PC-9 (cell line): ENCODE measurements at regions not wholly inside any gene's neighbourhood (a gene's known extent, or its start where the extent isn't known, plus 50 kb on each side); places are given as distances from the start of the nearest gene placed in this dataset.

Experiments used
- CTCF ChIP-seq: fragments of 200-600 bp; sonication (generic); conservative IDR thresholded peaks from 2 replicates; pipeline ENCODE4 v1.6.1; 2017; ENCODE audit warnings: mixed run types, antibody characterized with exemption, mild to moderate bottlenecking, moderate library complexity
- EZH2 ChIP-seq: fragments of 200-600 bp; sonication (generic); IDR thresholded peaks from 2 replicates; pipeline ENCODE4 v1.8.0; 2017; ENCODE audit warnings: antibody characterized with exemption, low read depth

DNA sequence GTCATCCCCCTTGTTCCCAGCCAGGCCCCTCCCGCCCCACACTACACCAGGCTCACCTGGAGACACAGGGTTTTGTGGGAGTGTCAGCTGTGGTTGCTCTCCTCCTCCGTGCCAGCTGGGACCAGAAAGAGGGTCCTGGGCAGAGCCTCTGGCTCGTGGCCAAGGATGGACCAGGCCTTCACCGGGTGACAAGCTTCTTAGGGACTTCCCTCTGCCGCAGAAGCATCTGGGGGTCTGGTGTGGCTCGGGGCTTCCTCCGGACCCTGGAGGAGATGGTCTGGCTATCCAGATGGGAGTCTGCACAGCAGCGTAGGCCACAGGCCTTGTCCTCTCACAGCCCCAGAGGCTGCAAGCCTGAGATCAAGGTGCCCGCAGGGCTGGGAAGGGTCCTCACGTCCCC is 63.8 kb upstream of the CFAP46 start:
- TF ChIP-seq CTCF: no peak
- no peak for TF ChIP-seq EZH2
